ENCODE measurements at regions not wholly inside any gene's neighbourhood (a gene's known extent, or its start where the extent isn't known, plus 50 kb on each side); places are given as distances from the start of the nearest gene placed in this dataset.

DNA sequence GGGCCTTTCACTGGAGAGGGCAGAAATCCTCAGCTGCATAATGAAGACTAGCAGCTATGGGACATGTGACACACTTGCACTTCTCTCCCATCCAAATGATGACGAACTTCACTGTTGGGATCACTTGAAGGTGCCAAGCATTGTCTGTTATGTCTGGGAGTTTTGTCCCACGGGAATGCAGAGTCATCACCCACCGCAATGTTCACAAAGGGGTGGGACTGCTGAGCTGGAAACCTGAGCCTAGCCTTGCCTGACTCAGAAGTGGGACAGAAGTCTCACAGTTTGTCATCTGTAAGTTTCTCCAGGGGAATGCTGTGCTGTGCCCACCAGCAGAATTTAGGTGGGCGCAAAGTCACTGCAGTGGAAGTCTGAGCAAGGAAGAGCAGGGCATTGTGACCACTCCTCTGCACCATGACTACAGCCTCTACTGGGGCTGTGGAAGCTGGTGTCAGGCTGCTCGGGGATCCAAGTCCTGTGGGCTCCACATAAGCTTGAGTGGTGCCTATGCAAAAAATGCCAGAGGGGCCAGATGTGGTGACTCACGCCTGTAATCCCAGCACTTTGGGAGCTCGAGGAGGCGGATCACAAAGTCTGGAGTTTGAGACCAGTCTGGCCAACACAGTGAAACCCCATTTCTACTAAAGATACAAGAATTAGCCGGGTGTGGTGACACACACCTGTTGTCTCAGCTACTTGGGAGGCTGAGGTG is 472.0 kb upstream of the CNTNAP2 start:
- no peak for DNase-seq

DNA sequence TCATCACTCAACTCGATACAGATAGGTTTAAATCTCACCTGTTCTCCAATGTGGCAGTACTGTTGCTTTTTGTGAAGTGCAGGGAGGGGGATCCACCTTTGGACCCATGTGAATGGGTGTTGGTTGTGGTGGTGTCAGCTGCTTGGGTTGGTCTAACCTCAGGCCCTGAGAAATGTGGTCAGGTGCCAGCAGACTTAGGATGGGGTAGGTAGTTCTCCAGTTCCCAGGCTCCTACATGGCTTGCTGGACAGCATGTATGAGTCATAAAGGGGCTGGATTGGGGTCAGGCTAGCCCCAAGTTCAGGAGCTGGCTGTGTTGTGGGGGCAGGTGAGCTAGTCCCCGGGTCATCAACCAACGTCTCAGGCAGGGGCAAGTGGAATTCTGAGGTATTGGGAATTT is 472.6 kb upstream of the CNTNAP2 start:
- no peak for DNase-seq

DNA sequence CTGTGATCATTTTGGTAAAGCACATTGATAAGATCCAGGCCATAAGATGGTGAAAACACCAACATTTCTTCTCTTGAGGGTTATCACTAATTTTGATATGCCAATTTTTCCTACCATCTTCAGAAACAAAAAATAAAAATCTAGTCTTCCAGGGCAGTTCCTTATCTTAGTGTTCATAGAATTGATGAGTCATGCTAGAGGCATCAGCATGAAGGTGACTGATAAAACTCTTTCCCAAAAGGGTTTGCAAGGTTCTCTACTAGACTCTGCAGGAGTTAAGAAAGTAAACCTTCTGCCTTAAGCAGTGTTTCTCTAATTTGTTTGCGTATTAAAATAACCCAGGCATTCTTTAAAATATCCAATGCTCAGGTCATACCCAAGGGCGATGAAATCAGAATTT is 483.1 kb upstream of the CNTNAP2 start:
- DNase-seq, result no peak

DNA sequence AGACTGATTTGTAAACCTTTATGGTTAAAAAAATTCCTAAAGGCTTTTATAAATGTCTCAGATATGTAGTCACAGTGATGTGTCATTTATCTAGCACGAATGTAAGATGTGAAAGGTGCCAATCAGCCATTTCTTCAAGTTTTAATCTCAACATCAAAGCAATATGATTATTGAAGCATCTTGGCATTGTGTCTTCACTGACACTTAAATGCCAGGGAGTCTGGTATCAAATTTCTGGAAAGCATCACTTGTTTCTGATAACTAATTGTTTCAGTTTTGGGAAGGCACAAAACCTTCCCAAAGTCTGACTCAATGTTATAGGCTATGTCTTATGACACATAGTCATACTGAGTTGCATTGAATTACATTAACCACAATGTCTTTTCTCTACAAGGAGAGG is 492.0 kb upstream of the CNTNAP2 start:
- no peak for DNase-seq

DNA sequence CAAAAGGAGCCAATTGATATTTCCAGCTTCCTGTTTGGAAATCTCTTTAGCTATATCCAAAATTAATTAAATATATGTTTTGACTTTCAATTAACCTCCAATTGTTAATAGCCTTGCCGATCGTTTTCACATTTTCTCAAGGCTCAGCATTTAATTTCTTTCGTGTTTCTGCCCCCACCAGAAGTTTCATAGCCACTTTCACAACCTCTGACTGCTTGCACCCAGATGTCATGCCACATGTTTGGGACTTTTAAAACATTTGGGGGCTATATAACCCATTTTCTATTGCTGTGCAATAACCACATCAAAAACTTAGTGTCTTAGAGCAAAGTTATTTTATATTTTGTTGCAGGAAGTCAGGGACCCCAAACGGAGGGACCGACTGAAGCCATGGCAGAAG is 510.6 kb upstream of the CNTNAP2 start:
- no peak for DNase-seq

DNA sequence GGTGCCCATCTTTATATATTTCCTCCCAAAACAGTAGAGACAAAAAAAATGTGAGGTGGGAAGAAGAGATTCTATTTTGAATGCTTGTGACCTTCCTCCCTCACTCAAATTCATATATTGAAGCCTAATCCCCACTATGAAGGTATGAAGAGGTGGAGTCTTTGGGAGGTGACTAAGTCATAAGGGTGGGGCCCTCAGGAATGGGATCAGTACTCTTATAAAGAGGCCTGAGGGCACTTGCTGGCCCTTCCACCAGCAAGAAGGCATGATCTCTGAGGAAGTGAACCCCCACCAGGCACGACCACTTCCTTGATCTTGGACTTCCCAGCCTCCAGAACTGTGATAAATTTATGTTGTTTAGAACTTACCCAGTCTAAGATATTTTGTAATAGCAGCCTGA is 517.2 kb upstream of the CNTNAP2 start:
- no peak for DNase-seq

DNA sequence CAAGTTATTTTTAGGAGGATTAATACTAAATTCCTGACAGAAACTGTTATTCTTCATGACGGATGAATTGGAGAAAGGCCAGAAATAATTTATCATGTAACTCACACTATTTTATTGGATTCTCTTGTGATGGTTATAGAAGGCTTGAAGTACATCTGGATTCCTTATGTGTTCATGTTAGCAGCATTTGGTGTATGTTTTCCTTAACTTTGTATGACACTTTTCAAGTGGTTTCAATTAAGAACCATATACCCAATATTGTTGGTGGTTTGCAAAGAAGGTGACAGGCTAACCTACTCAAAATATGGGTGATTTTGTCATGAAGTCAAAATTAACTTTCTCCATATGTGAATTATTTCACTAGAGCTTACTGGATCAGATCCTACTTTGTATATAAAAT is 532.2 kb upstream of the CNTNAP2 start:
- no peak for DNase-seq

DNA sequence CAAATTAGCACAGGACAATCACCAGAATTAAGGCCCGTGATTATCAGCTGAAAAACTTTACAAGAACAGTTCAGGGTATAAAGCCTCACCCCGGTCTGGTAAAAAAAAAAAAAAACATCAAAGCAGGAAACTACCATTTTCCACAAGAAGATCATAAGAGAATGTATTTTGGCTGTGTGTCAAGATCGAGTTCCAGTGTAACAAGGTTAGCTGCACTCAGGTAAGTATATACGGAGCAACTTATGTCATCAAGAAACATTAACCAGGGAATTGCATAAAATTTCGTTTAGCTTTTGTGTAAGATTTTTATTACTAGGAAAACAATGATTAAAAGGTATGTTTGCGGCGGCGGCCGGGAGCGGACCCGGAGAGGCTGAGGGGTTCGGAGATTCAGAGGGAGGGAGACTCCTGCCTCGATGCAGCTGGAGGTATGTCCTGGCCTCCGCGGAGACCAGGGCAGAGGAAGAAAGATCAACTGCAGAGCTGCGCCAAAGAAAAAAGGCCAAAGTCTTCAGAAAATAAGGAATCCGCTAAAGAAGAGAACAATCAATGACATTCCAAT is 533.8 kb upstream of the CNTNAP2 start:
- DNase-seq, result no peak

DNA sequence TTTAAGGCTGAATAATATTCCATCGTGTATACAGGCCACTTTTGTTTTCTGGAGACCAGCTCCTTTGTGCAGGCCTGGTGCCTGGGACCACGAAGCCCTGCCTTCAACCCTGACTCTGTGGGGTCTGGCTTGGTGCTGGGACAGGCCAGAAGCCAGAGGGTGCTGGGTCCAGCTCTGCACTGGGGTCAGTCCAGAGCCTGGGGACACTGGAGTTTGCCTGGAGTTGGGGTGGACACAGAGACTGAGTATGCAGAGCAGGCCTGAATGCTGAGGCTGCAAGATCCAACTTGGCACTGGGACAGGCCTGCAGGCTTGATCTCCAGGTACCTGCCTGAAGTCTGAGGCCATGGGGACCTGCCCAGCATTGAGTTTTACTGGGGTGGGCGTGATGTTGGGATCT is 558.8 kb upstream of the CNTNAP2 start:
- no peak for DNase-seq

DNA sequence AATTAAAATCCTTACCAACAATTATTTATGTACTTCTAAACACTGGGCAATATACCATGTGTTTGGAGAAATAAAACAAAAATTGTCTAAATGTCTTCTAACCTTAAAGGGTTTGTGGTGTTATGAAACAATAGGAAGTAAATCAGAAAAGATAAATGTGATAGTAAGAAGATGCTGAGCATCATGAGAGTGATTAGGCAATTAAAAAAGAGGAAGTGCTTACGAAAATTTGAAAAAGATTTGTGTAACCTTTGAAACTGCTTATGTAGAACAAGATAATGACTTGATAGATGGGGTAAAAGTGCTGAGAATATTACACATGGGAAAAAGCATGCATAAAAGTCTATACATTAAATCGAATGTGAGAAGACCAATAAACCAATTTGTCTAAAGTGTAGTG is 573.4 kb upstream of the CNTNAP2 start:
- DNase-seq, result no peak

DNA sequence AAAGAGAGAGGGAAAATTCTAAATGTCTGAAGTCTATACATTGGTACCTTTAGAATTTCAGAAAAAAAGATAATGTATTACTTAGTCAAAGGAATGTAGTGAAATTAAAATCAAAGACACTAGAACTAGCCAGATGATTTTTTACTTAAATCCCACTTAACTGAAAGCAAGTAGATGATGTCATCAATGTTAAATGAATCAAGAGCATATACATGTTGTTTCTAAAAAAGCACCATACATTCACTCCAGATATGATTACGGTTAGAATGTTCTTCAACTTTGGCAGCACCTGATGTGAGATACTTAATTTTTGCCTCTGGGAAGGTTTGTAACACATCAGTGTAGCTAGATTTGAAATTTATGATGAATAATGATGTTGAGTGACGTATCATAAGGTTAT is 576.7 kb upstream of the CNTNAP2 start:
- DNase-seq, result no peak

DNA sequence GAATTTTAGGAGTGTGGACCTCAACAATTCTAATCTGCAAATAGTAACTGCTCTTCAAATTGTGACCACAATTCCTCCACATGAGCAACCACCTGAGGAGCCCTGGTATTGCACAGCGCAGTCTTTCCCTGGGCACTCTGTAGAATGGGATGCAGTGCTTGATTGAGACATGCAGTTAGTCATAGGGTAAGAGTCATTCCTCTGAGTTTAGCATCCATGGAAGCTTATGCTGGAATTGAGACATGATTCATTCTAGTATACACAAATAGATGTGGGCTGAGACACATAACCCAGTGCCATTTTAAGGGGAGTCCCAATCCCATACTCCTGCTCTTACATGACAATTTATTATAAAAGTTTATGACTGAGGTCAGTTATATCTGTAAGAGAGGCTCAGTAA is 582.3 kb upstream of the CNTNAP2 start:
- no peak for DNase-seq

DNA sequence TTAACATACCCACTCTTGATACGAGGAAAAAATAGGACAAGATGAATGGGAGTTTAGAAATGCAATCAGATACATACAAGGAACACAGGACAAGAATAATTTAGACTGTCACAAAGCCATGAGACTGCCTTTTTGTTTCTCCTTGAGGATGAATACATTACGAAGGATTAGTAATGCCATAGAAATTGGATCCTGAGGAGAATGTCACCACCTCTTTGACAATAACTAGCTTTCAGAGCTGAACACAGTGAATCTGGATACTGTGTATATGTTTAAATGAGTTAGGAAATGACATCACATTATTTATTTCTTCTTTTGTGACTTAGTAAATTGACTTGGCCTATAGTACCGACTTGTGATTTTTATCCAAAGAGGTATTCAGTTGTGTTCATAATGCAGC is 596.3 kb upstream of the CNTNAP2 start:
- no peak for DNase-seq

DNA sequence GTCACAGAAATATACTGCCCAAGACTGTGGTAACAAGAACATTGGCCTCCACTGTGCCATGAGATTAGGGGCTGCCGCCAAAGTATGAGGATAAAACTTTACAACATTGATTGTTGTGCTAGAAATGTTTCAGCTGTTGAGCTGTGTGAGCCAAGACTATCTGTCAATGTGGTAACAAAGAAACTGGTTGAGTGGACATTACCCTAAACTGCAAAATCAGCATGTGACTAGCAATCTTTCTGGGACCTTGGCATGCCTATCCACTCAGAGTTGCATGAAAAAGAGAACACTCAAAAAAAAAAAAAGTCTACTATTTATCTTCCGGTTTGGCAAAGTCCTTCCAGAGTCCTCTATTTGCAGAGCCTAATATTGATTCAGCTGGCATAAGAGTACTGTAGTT is 605.6 kb upstream of the CNTNAP2 start:
- DNase-seq, result no peak

DNA sequence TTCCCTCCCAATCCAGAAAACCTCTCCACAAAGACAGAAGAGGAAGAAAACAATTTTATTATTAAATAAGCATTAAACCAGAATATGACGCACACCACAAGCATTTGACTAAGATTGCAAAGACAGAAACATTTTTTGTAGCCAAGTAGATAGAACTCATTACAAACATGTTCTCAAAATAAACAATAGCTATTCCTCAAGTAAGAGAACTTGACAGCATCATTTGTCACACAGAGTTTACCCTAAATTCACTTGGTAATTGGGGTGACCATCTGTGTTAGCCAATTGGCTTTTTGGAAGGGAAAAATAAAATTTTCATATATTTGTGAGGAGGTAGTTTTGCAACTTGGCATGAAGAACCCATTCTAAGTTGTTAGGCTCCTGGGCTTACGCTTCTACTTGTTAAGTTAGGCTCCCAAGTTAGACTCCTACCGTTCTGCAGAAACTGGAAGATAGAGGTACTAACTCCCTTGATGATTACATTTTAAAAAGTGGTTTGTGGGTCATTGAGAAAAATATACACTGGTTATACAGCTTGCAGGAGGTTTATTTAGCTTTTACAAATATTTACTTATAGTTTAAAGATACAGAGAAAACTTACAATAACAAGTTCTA is 618.6 kb upstream of the CNTNAP2 start:
- no peak for DNase-seq

DNA sequence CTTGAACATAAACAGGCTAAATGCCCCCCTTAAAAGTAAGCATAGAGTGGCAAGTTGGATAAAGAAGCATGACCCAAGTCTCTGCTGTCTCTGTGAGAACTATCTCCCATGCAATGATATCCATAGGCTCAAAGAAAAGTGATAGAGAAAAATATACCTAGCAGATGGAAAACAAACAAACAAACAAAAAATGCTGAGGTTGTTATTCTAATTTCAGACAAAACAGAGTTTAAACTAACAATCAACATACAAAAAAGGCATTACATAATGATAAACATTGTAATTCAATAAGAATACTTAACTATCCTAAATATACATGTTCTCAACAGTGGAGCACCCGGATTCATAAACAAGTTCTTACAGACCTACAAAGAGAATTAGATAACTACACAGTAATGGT is 626.2 kb upstream of the CNTNAP2 start:
- DNase-seq, result no peak

DNA sequence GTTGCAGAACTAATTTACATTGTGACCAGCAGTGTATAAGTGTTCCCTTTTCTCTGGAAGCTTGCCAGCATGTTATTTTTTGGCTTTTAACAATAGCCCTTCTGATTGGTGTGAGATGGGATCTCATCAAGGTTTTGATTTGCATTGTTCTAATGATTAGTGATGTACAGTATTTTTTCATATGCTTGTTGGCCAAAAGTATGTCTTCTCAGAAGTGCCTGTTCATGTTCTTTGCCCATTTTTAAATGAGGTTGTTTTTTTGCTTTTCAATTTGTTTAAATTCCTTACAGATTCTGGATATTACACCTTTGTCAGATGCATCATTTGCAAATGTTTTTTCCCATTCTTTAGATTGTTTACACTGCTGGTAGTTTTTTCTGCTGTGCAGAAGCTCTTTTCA is 627.0 kb upstream of the CNTNAP2 start:
- DNase-seq, result no peak

DNA sequence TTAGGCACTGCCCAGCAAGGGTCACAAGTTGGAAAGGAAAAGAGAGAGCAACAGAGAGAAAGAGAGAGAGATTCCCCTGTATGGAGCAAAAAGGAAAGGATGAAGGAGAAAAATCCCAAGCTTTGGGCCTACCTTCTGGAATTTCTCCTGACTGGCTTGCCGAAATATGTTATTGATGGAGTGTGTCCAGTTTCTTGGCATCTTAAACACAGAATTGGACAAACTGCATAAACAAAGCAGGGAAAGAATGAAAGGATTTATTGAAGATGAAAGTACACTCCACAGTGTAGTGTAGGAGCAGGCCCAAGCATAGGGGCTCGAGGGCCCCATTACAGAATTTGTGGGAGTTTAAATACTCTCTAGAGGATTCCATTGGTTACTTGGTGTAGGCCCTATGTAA is 627.8 kb upstream of the CNTNAP2 start:
- DNase-seq, result no peak

DNA sequence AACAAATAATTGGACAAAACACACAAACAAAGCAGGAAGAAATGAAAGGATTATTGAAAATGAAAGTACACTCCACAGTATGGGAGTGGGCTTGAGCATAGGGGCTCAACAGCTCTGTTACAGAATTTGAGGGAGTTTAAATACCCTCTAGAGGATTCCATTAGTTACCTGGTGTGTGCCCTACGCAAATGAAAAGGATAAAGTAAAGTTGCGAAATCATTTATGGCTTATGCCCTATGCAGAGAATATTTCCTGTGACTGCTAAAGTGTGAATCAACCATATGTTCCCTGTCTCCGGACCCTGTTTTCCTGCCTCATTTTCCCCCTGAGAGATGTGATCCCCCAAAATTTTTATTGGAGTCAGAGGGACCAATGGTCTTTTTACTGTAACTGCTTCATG is 634.6 kb upstream of the CNTNAP2 start:
- DNase-seq, result no peak

DNA sequence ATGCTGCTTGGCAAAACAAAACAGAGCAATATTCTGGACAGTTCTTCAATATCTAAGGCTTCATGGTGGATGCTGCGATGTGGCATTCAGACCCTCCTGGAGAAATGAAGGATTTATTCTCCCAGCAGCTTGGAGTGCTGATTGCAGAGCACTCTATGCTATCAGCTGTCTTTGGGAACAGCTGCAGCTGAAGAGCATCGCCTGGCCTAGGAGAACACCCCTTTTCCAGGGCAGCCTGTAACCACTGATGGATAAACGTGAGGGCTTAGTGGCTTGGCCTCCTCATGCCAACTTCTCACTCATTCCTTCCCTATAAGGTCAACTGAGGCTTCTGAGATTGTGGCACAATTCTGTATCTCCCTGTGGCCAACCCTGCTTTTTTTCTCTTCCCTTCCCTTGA is 638.1 kb upstream of the CNTNAP2 start:
- no peak for DNase-seq

DNA sequence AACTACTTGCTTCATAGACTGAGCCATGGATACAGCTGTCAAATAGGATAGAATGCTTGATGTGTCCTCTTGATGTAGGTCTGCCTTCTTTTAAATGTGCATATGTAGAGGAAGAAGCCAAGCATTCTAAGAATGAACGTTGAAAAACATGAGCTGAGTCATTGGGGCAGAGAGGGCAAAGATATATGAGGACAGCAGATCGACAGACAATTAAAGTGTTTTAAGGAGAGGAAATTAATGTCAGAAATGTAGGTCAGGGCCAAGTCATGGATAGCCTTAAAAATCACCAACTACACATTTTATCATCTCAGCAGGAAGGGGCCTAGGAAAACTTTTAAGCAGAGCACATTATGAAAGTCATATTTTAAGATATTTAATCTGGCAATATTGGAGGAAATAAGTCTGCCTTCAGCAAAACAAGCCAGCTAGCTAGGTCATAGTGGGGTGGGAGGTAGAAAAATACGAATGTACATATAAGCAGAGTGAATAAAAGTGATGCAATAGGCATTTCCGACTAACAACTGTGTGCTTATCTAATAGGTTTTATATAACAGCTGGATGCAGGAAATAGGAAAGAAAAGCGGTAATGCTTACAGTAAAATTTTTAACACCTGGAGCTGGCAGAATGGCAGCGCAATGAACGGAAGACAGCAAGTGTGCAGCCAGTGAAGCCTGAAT is 638.3 kb upstream of the TPK1 start:
- no peak for DNase-seq

DNA sequence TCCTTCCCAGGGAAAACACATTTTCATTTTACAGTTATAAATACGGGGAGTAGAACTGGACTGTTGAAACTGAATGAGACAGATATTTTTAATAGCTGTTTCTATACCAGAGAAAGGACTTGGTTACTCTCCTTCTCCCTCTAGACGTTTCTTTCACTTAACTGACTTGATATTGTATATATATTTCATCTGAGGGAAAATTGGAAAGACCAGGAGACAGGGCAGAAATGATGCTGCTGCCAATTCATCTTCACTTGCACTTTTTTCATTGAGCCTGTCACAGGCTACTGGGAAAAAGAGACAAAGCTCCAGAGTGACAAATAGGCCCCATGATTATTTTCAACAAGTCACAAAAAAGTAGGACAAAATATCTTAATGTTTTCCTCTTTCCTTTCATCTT is 636.0 kb upstream of the TPK1 start:
- no peak for DNase-seq

DNA sequence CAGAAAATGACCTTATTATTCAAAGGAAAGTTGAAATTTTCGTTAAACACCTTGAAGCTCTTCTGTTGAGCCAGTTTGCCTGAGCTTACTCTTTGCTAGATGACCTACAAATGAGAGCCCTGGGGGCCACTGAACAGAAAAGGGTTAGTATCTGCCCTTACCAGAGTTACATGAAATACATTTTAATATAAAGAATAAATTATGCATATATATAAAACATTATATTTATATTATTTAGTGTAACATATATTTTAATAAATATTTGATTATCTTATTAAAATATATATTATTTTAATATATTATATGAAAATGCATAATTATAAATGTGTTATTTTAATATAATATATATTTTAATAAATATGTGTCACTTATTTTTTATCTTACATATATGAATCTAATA is 628.4 kb upstream of the TPK1 start:
- no peak for DNase-seq

DNA sequence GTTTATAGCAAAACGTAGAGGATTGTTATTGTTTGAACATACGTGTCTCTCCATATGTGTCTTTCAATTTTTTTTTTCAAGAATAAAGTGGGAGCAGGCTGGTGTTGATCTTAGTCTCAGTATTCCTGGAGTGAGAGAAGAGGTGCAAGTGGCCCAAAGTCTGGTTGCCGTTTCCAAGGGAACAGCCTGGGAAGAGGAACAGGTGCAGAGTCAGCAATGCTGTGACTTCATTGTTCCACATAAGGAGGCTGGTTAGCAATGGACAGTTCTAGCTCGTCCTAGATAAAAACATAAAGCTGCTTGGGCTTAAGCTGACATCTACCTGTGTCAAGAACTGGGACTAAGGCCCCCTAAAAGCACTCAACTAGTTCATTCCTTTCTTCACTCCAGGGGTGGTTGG is 626.6 kb upstream of the TPK1 start:
- DNase-seq, result no peak
